Panc1 (cell line): ENCODE measurements at regions not wholly inside any gene's neighbourhood (a gene's known extent, or its start where the extent isn't known, plus 50 kb on each side); places are given as distances from the start of the nearest gene placed in this dataset.

Experiments
- ATAC-seq: fragments of 200-7000 bp; cut with Tn5 transposase; 2 replicates; pipeline ENCODE4 v1.9.1; 2020; ENCODE audit warnings: mild to moderate bottlenecking, moderate library complexity
- BruUV-seq: library from RNA; stranded (reverse); fragments of 400-500 nt; replicated peaks from 2 replicates; lab custom pipeline; 2021; lab: Mats Ljungman, UMichigan
- CTCF ChIA-PET: fragments of 300-600 bp; sonication (Branson Sonifier 250); formaldehyde crosslinking; loops from one replicate; lab custom pipeline; 2022; ENCODE audit warnings: antibody characterized with exemption; lab: Charles Lee
- POLR2A ChIA-PET: fragments of 300-600 bp; sonication (Branson Sonifier 250); formaldehyde crosslinking; loops from one replicate; lab custom pipeline; 2022; ENCODE audit warnings: antibody characterized with exemption; lab: Charles Lee
- DNase-seq: peaks from one replicate; pipeline ENCODE4 v3.0.0-alpha.2; 2010; ENCODE audit warnings: low read depth, low spot score
- H3K27ac ChIP-seq: 2 replicates; pipeline ENCODE4 v1.5.1; 2011; ENCODE audit warnings: mild to moderate bottlenecking, low read length, inconsistent platforms
- H3K27me3 ChIP-seq: fragments of 200-500 bp; sonication (Bioruptor generic); 2 replicates; pipeline ENCODE4 v1.6.0; 2014; ENCODE audit warnings: low read length, inconsistent platforms; ENCODE audit not compliant: control insufficient read depth, insufficient read depth
- H3K36me3 ChIP-seq: fragments of 200-500 bp; sonication (Bioruptor generic); 2 replicates; pipeline ENCODE4 v1.5.1; 2014; ENCODE audit warnings: inconsistent platforms, mild to moderate bottlenecking, low read length, moderate library complexity; ENCODE audit not compliant: control insufficient read depth, insufficient read depth
- H3K4me1 ChIP-seq: 2 replicates; pipeline ENCODE4 v1.5.1; 2011; ENCODE audit warnings: inconsistent platforms, mild to moderate bottlenecking, low read length, moderate library complexity; ENCODE audit not compliant: control insufficient read depth, insufficient read depth
- H3K4me3 ChIP-seq, 2 experiments: 2 replicates each; pipeline ENCODE4 v1.5.1; 2011 to 2012; ENCODE audit warnings: low read depth in 2 of 2, low read length in 2 of 2, mild to moderate bottlenecking in 2 of 2, inconsistent platforms in 1 of 2, moderate library complexity in 1 of 2
- H3K9me3 ChIP-seq: fragments of 200-500 bp; sonication (Bioruptor generic); 2 replicates; pipeline ENCODE4 v1.5.1; 2014; ENCODE audit warnings: low read depth, mild to moderate bottlenecking, inconsistent platforms, low read length, moderate library complexity; ENCODE audit not compliant: control insufficient read depth, insufficient read depth
- POLR2AphosphoS5 ChIP-seq: IDR thresholded peaks from 2 replicates; pipeline ENCODE4 v1.6.1; 2012; ENCODE audit warnings: mild to moderate bottlenecking, low read depth, low read length, moderate library complexity
- SIN3A ChIP-seq: IDR thresholded peaks from 2 replicates; pipeline ENCODE4 v1.6.1; 2012; ENCODE audit warnings: low read depth, mild to moderate bottlenecking, low read length, moderate library complexity, borderline replicate concordance; ENCODE audit not compliant: insufficient read depth
- TCF7L2 ChIP-seq: IDR thresholded peaks from 2 replicates; pipeline ENCODE4 v1.6.1; 2011; ENCODE audit warnings: mild to moderate bottlenecking, low read depth, low read length, inconsistent platforms
- in situ Hi-C: cut with HindIII; loops from 2 replicates; pipeline ENCODE4 v1.10.0; 2016; ENCODE audit warnings: low sequenced_read_pairs, low pct_unique_long_range_greater_than_20kb
- intact Hi-C: fragments of 100-400 bp; cut with micrococcal nuclease; formaldehyde crosslinking; loops from one replicate; pipeline ENCODE4 v1.10.0; 2022; ENCODE audit not compliant: unreplicated experiment
- TF ChIP-seq, protein P1 (sequence below), 2 experiments: IDR thresholded peaks; 2 replicates each; pipeline ENCODE4 v1.6.1; 2011 to 2012; ENCODE audit warnings: low read depth in 2 of 2, control low read depth in 1 of 2, low read length in 1 of 2, mild to moderate bottlenecking in 1 of 2, moderate library complexity in 1 of 2; ENCODE audit not compliant: insufficient read depth in 1 of 2
- TF ChIP-seq, protein P2 (sequence below): fragments of 450-650 bp; IDR thresholded peaks from 2 replicates; pipeline ENCODE4 v1.5.1; 2017; ENCODE audit warnings: mild to moderate bottlenecking

DNA sequence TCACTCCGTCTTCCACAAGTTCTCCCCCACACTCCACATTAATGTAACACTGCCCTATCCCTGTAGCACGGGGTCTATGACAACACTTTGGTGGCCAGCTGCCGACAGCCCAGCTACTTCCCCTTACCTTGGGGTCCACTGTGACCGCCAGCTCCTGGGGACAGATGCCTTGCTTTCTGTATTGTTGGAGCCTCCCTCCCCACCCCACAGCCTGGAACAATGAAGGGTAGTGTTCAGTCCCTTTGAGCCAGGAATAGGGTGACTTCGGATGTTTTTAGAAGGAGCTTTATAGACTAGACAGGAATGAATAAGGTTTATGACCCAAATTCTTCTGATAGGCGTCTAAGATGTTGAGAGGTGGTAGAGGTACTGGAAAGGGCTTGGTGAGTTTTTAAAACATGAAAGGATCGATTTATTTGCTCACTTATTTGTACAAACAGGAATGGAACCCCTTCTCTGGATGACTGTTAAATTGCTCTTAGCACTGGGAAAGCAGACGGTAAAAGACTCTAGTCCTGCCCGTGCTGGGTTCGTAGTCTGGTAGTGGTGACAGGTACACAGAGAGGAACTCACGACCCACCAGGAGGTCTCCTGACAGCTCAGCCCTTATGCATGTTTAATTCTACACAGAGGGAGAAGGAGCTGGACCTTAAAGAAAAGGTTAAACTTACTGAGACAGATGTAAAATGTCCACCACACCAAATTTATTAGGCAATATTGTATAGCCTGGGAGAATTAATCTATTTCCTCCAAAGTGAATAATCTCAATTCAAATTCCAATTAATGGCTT is 90.9 kb downstream of the MYCN start:
- Histone ChIP-seq H3K9me3 (no peaks in the 10 kb centered on the region), H3K27me3 (no peaks in the 10 kb centered on the region), H3K36me3 (no peaks in the 10 kb centered on the region), H3K4me1 (no peaks in the 10 kb centered on the region), H3K27ac (no peak overlapping the region), H3K4me3 (no peak overlapping the region)
- BruUV-seq = no TSS peak
- ChIA-PET CTCF (no interaction called here), POLR2A (no interaction called here)
- intact Hi-C loops = no loop called here
- TF ChIP-seq, protein P1, sequence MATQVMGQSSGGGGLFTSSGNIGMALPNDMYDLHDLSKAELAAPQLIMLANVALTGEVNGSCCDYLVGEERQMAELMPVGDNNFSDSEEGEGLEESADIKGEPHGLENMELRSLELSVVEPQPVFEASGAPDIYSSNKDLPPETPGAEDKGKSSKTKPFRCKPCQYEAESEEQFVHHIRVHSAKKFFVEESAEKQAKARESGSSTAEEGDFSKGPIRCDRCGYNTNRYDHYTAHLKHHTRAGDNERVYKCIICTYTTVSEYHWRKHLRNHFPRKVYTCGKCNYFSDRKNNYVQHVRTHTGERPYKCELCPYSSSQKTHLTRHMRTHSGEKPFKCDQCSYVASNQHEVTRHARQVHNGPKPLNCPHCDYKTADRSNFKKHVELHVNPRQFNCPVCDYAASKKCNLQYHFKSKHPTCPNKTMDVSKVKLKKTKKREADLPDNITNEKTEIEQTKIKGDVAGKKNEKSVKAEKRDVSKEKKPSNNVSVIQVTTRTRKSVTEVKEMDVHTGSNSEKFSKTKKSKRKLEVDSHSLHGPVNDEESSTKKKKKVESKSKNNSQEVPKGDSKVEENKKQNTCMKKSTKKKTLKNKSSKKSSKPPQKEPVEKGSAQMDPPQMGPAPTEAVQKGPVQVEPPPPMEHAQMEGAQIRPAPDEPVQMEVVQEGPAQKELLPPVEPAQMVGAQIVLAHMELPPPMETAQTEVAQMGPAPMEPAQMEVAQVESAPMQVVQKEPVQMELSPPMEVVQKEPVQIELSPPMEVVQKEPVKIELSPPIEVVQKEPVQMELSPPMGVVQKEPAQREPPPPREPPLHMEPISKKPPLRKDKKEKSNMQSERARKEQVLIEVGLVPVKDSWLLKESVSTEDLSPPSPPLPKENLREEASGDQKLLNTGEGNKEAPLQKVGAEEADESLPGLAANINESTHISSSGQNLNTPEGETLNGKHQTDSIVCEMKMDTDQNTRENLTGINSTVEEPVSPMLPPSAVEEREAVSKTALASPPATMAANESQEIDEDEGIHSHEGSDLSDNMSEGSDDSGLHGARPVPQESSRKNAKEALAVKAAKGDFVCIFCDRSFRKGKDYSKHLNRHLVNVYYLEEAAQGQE (IDR thresholded peaks at IDR 0.05; ENCODE audit: insufficient read depth in 1 of 2, low read depth in 2 of 2, low read length in 1 of 2) = no peak
- ATAC-seq (no peak; the same call in 1 of the 2 replicates), DNase-seq (no peak)
- in situ Hi-C loops = no loop called here

DNA sequence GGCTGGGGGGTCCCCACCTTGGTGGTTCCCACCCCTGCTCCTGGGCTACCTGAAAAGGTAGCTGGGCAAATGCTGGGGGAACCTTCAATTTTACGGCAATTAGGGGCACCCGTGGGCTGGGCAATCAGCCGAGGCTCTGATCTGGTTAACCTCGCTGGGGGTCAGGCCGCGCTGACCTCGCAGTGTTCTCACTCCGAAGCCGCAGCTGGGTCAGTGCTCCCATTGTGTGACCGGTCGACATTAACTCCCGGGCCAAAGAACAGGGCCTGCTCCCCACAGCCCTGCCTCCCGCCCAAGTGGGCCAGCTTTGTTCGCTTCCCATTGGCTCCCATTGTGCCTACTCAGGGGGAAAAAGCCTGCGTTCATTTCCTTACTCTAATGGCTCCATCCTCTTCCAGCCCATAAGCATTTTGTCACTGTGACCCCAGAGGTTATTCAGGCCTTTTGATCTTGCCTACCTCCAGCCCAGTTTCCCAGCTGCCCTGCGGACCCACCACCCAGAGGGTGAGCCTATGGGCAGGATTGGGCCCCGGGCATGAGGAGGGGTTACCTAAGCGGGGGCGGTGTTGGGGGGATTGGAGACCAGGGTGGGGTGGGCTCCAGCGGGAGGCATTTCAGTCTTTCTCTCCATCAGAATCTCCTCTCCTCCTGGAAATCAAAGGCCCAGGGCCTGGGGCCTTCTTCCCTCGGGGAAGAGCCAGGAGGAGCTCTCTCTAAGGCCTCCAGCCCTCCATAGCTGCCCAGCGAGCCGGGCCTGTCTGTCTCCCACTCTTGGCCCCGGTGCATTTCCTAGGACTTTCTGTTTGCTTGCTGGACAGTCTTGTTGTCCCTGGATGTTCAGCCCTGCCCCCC is 90.1 kb downstream of the MYCN start:
- ATAC-seq (no peak), DNase-seq (no peak)
- Histone ChIP-seq H3K36me3 (no peaks in the 10 kb centered on the region), H3K9me3 (no peaks in the 10 kb centered on the region), H3K4me1 (no peaks in the 10 kb centered on the region), H3K27me3 (no peaks in the 10 kb centered on the region), H3K27ac (no peak overlapping the region), H3K4me3 (no peak overlapping the region)
- ChIA-PET CTCF (no interaction called here), POLR2A (no interaction called here)
- TF ChIP-seq, protein P2, sequence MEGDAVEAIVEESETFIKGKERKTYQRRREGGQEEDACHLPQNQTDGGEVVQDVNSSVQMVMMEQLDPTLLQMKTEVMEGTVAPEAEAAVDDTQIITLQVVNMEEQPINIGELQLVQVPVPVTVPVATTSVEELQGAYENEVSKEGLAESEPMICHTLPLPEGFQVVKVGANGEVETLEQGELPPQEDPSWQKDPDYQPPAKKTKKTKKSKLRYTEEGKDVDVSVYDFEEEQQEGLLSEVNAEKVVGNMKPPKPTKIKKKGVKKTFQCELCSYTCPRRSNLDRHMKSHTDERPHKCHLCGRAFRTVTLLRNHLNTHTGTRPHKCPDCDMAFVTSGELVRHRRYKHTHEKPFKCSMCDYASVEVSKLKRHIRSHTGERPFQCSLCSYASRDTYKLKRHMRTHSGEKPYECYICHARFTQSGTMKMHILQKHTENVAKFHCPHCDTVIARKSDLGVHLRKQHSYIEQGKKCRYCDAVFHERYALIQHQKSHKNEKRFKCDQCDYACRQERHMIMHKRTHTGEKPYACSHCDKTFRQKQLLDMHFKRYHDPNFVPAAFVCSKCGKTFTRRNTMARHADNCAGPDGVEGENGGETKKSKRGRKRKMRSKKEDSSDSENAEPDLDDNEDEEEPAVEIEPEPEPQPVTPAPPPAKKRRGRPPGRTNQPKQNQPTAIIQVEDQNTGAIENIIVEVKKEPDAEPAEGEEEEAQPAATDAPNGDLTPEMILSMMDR = no peak
- no peak for TF ChIP-seq POLR2AphosphoS5
- no peak for TF ChIP-seq TCF7L2
- no peak for TF ChIP-seq SIN3A
- TF ChIP-seq, protein P1 (IDR thresholded peaks at IDR 0.05; ENCODE audit: insufficient read depth in 1 of 2, low read depth in 2 of 2, low read length in 1 of 2) = no peak
- intact Hi-C loops = no loop called here
- BruUV-seq = no TSS peak
- in situ Hi-C loops = no loop called here
